NCI-H526 treated with DMSO at 0.1 percent for 48 hours (cell line): ENCODE measurements at regions not wholly inside any gene's neighbourhood (a gene's known extent, or its start where the extent isn't known, plus 50 kb on each side); places are given as distances from the start of the nearest gene placed in this dataset.
"Not testable (repeated sequence)": the region's sequence is repeated elsewhere in the genome, so short reads cannot be mapped to it uniquely, and the experiment has no call there.

Experiments
- DNase-seq: peaks from one replicate; lab custom pipeline; 2025; lab: John Stamatoyannopoulos, UW

- DNase-seq: no peak
Measured at GRCh38 chr11:29244355-29244754, 772.5 kb downstream of the KCNA4 start.

- no peak for DNase-seq
Measured at GRCh38 chr11:29243616-29244015, 773.2 kb downstream of the KCNA4 start.

- DNase-seq: no peak
Measured at GRCh38 chr11:29231991-29232390, 784.8 kb downstream of the KCNA4 start.

GRCh38 chr11:29231586-29231985, 785.2 kb downstream of the KCNA4 start:
- no peak for DNase-seq

GRCh38 chr11:29227811-29228210, 789.0 kb downstream of the KCNA4 start:
- no peak for DNase-seq

- DNase-seq: no peak
Measured at GRCh38 chr11:29224739-29225384, 792.0 kb downstream of the KCNA4 start.

GRCh38 chr11:29219531-29219930, 797.3 kb downstream of the KCNA4 start:
- not testable (repeated sequence) for DNase-seq

- no peak for DNase-seq
Measured at GRCh38 chr11:29217901-29218300, 798.9 kb downstream of the KCNA4 start.

GRCh38 chr11:29214833-29215232, 802.0 kb downstream of the KCNA4 start:
- DNase-seq: no peak

- DNase-seq: no peak
Measured at GRCh38 chr11:29211202-29211601, 805.6 kb downstream of the KCNA4 start.

- DNase-seq: no peak
Measured at GRCh38 chr11:29210426-29210825, 806.4 kb downstream of the KCNA4 start.

GRCh38 chr11:29208117-29208516, 808.7 kb downstream of the KCNA4 start:
- no peak for DNase-seq

GRCh38 chr11:29200791-29201562, 815.9 kb downstream of the KCNA4 start:
- DNase-seq: no peak

- no peak for DNase-seq
Measured at GRCh38 chr11:29190313-29190712, 826.5 kb downstream of the KCNA4 start.

GRCh38 chr11:29187215-29187614, 829.6 kb downstream of the KCNA4 start:
- no peak for DNase-seq

GRCh38 chr11:29184939-29185890, 831.6 kb downstream of the KCNA4 start:
- no peak for DNase-seq

- DNase-seq: no peak
Measured at GRCh38 chr11:29183301-29183700, 833.5 kb downstream of the KCNA4 start.

GRCh38 chr11:29173660-29174062, 843.2 kb downstream of the KCNA4 start:
- DNase-seq: no peak

GRCh38 chr11:29171360-29171950, 845.4 kb downstream of the KCNA4 start:
- no peak for DNase-seq

GRCh38 chr11:29166306-29166705, 850.5 kb downstream of the KCNA4 start:
- DNase-seq: no peak

- DNase-seq: no peak
Measured at GRCh38 chr11:29163231-29163630, 853.6 kb downstream of the KCNA4 start.

GRCh38 chr11:29162491-29162890, 854.3 kb downstream of the KCNA4 start:
- no peak for DNase-seq
